Testis (tissue), 2 donors: ENCODE measurements at regions not wholly inside any gene's neighbourhood (a gene's known extent, or its start where the extent isn't known, plus 50 kb on each side); places are given as distances from the start of the nearest gene placed in this dataset.

Experiments
- POLR2A ChIP-seq: fragments of 450-650 bp; IDR thresholded peaks from one replicate; pipeline ENCODE4 v1.6.1; 2017; ENCODE audit warnings: antibody characterized with exemption, mild to moderate bottlenecking, moderate library complexity
- TF ChIP-seq, protein P1 (sequence below), 3 experiments: fragments of 450-650 bp in 2 of 3; fragments of 200-600 bp in 1 of 3; sonication (generic) in 1 of 3; IDR thresholded peaks; one replicate each; pipeline ENCODE4 v1.5.1; 2016 to 2019; ENCODE audit warnings: antibody characterized with exemption in 3 of 3, mild to moderate bottlenecking in 2 of 3, moderate library complexity in 1 of 3

DNA sequence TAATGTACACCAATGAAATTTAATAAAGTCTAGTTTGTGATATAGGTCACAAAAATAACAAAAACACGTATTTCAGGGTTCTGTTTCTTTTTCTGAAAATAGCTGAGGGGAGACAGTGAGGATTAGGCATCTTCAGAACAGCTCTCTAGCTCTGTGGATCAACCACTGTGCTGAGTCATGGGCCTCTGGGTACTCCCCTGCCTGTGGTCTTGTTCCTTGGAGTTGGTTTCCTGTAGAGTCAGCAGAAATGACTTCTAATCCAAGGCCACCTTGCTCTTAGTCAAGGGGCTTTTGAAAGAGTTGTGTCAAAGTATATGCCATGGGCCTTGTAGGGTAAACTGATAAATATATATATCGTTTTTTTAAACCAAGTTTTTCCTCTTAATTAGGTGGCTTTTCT, 141.8 kb upstream of the ZRANB2 start:
- TF ChIP-seq, protein P1, sequence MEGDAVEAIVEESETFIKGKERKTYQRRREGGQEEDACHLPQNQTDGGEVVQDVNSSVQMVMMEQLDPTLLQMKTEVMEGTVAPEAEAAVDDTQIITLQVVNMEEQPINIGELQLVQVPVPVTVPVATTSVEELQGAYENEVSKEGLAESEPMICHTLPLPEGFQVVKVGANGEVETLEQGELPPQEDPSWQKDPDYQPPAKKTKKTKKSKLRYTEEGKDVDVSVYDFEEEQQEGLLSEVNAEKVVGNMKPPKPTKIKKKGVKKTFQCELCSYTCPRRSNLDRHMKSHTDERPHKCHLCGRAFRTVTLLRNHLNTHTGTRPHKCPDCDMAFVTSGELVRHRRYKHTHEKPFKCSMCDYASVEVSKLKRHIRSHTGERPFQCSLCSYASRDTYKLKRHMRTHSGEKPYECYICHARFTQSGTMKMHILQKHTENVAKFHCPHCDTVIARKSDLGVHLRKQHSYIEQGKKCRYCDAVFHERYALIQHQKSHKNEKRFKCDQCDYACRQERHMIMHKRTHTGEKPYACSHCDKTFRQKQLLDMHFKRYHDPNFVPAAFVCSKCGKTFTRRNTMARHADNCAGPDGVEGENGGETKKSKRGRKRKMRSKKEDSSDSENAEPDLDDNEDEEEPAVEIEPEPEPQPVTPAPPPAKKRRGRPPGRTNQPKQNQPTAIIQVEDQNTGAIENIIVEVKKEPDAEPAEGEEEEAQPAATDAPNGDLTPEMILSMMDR (IDR thresholded peaks at IDR 0.05): no peak
- TF ChIP-seq POLR2A: no peak
